Upper lobe of left lung (tissue), 4 donors: ENCODE measurements at regions not wholly inside any gene's neighbourhood (a gene's known extent, or its start where the extent isn't known, plus 50 kb on each side); places are given as distances from the start of the nearest gene placed in this dataset.

Experiments used
- CTCF ChIP-seq, 6 experiments: fragments of 450-650 bp in 4 of 6; fragments of 200-600 bp in 2 of 6; sonication (generic) in 2 of 6; IDR thresholded peaks; one replicate each; pipeline ENCODE4 v1.5.1; 2016 to 2019; ENCODE audit warnings: antibody characterized with exemption in 6 of 6
- EP300 ChIP-seq, 4 donors: sonication (generic); formaldehyde crosslinking; IDR thresholded peaks; one replicate each; pipeline ENCODE4 v1.5.1; 2017; ENCODE audit warnings: antibody characterized with exemption in 4 of 4, control low read depth in 2 of 4
- POLR2A ChIP-seq, 4 donors: fragments of 450-650 bp; IDR thresholded peaks; one replicate each; pipeline ENCODE4 v1.5.1; 2016 to 2017; ENCODE audit warnings: antibody characterized with exemption in 4 of 4, mild to moderate bottlenecking in 2 of 4

GRCh38 chr16:64276646-64277045, 845.2 kb downstream of the CDH11 start:
- TF ChIP-seq CTCF (IDR thresholded peaks at IDR 0.05), result no peak
- no peak for TF ChIP-seq POLR2A (IDR thresholded peaks at IDR 0.05)
- no peak for TF ChIP-seq EP300 (IDR thresholded peaks at IDR 0.05)
